ENCODE measurements at regions not wholly inside any gene's neighbourhood (a gene's known extent, or its start where the extent isn't known, plus 50 kb on each side); places are given as distances from the start of the nearest gene placed in this dataset.
A peak's percentile ranks its signal among the peaks of the same experiment; 100 is the strongest.
"Not testable (repeated sequence)": the region's sequence is repeated elsewhere in the genome, so short reads cannot be mapped to it uniquely, and the experiment has no call there.

DNA sequence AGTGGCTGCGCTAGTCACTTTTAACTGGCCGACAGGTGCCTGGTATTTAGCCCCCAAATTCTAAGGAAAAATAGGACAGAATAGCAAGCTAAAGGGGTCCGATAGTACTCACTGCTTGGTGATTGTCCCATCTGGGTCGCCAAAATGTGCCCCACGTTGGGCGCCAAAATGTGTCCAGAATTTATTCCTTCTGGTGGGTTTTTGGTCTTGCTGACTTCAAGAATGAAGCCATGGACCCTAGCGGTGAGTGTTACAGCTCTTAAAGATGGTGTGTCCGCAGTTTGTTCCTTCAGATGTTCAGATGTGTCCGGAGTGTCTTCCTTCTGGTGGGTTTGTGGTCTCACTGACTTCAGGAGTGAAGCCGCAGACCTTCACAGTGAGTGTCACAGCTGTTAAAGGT lies 144.8 kb upstream of the XIRP2 start:
- not testable (repeated sequence) for DNase-seq (ENCODE audit: low spot score)

DNA sequence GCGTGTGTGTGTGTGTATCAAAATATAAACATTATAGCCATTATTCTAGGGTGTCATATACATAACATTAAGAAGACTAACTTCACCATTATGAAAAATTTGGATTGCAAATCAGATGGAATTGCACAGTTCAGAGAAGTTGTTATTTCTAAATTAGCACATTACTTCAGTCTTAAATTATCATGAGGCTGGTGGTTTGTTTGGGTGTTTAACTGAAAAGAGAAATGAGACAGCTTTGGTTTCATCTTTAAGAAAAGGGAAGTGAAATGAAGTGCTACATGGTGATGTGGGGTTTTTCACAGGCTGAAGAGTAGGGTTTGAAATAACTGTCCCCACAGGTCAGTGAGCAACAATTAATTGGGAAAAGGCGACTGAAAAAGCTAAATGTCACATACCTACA lies 161.2 kb upstream of the XIRP2 start:
- DNase-seq (ENCODE audit: low spot score) = no peak

DNA sequence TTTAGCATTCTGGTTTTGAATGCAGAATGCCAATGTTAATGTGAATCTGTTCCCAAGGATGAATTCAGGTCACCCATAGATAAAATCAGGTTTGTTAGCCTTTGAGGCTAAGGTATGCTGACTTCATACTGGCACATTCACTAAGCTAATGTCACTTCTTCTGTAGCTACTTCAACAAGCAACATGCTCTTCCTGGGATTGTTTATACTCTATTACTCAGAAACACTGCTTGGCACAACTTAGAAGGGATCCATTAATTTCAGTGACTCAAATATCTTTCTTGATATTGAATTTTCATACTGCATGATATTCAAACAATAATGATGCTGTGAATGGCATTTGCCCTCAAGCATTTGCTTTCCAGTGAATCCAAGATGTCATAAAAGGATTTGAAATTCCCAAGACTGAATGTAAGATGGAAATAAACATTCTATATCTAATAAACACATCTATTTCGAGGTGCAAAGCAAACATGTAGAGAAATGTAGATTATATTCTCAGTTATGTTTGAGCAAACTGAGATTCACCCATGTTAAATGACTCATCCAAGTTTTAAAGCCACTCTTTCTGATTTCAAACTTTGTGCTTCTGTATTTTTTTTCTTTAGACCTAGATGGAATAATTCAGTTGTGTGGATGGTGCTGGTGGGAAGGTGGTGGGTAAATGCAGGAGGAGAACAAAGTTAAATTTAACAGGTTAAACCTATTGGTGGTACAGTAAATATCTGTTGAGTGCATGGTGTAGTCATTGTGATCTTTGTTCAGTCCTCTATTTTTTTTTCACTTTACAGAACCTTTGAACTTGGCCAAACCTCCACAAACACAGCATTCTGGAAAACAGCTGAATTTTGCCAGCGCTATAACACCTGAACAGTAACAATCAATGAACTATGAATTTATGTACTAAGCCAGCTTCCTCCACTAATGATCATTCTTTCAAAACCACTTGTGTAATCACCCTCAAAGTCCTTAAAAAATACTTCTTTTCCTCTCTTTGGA lies 162.1 kb upstream of the XIRP2 start:
- DNase-seq (ENCODE audit: low spot score) = no peak

- DNase-seq (ENCODE audit: low spot score) = no peak
Observed at GRCh38 chr2:166716968-166717367, 171.3 kb upstream of the XIRP2 start.

- DNase-seq (ENCODE audit: low spot score) = peak; percentile 25
Observed at GRCh38 chr2:166700079-166700478, 188.2 kb upstream of the XIRP2 start.

GRCh38 chr2:166695154-166695553 lies 193.1 kb upstream of the XIRP2 start:
- DNase-seq (ENCODE audit: low spot score) = no peak

GRCh38 chr2:166686057-166686456 lies 192.0 kb upstream of the SCN7A start:
- not testable (repeated sequence) for DNase-seq (ENCODE audit: low spot score)

GRCh38 chr2:166677996-166678395 lies 183.9 kb upstream of the SCN7A start:
- no peak for DNase-seq (ENCODE audit: low spot score)

DNA sequence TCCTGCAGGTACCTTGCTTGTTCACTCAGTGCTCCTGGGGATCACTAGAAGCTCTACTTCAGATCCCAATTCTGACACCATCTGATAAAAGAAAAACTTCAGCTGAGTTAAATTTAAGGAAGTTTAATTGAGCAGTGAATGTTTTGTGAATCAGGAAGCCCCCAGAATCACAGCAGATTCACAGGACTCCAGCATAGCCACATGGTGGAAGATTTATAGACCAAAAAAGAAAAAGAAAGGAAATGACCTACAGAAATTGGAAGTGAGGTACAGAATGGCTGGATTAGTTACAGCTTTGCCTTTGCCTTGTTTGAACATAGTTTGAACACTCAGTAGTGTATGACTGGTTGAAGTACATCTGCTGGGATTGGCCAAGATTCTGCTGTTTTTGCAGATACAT lies 182.7 kb upstream of the SCN7A start:
- DNase-seq (ENCODE audit: low spot score) = no peak

- DNase-seq (ENCODE audit: low spot score) = peak; percentile 20
Observed at GRCh38 chr2:166675553-166675952, 181.5 kb upstream of the SCN7A start.

DNA sequence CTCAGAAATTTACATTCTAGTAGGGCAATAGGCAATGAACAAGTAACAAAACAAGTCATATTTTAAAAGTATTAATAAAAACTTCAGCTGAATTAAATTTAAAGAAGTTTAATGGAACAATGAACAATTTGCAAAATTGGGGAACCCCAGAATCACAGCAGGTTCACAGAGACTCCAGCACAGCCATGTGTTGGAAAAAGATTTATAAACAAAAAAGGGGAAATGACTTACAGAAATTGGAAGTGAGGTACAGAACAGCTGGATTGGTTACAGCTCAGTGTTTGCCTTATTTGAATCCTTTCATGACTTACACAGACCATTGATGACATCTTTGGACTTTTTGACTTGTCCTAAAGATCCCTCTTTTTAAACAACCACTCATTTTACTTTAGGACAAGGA lies 179.9 kb upstream of the SCN7A start:
- no peak for DNase-seq (ENCODE audit: low spot score)

DNA sequence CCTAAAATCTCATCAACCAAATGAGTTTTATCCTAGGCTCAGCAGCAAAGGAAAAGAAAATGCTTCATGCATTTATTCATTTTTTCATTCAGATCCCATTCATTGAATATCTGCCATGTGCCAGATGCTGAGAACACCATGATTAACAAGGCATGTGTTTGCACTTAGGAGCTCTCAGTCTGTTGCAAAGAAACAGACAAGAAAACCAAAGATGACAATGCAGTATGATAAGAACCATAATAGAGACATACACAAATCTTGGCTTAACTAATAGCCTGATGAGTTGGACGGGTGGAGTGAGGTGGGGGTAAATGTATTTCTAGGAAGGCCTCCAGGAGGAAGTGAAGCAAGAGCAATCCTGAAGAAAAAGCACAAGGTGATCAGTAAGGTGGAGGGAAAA lies 177.8 kb upstream of the SCN7A start:
- no peak for DNase-seq (ENCODE audit: low spot score)

- DNase-seq (ENCODE audit: low spot score) = no peak
Observed at GRCh38 chr2:166671235-166671634, 177.2 kb upstream of the SCN7A start.

- peak; percentile 65 for DNase-seq (ENCODE audit: low spot score)
Observed at GRCh38 chr2:166665991-166666940, 172.2 kb upstream of the SCN7A start.

- DNase-seq (ENCODE audit: low spot score) = no peak
Observed at GRCh38 chr2:166661824-166662223, 167.8 kb upstream of the SCN7A start.

DNA sequence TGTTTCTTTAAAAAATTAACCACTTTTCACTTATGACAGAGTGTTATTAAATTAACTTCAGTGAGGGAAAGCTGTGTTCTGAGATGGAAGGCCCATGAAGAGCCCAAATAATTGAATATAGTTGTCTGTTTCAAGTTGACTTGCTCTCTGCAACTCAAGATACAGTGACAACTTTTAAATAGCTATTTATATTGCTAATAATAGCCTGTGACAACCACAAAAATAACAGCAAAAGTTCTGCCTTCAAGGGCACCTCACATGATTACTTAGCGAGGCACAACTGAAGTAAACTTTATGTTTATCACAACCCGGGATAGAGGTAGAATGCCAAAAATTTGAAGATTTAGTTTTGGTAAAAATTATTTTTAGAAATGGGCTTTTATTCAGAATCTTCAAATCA lies 167.3 kb upstream of the SCN7A start:
- no peak for DNase-seq (ENCODE audit: low spot score)

DNA sequence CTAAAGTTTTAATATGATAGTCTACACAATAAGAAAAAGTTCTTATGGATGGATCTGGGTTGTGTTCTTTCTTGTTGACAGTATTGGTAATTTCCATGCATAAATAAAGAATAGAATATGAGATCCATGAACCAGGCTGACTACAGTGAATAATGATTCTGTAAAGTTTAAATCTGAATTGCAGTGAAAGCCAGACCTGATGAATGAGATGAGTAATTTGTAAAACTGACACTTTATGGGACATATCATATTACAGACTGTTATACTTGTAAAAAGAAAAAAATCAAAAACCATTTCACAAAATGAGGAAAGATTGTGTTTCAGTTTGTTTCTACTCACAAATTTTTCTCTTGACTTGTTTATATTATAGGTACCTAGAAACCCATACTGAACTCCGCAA lies 164.9 kb upstream of the SCN7A start:
- no peak for DNase-seq (ENCODE audit: low spot score)

GRCh38 chr2:166653185-166653813 lies 159.2 kb upstream of the SCN7A start:
- DNase-seq (ENCODE audit: low spot score) = no peak

- no peak for DNase-seq (ENCODE audit: low spot score)
Observed at GRCh38 chr2:166651991-166652390, 157.9 kb upstream of the SCN7A start.

DNA sequence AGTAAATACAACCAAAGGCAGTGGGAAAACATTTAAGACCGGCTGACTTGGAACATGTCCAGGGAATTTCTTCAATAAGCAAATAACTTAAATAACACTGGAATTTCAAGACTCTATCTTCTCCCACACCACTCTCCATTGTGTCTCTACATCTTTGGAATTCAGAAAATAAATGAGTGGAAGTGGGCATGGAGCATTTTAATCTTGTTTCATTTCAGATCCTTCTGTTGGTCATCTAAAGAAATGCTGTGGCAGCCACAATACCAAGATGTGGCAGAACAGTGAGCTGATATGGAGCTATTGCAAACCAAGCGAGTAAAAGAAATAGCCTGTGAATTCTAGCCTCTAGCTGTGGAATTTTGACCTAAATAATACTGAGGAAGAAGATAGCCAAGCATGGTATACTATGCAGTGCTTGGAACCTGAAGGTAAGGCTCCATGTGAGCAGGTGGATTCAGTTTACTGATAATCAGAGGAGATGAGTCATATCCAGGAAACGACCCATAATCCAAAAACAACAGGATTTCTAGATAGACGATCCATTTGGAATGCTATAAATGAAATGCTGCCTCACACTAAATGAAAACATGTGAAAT lies 157.1 kb upstream of the SCN7A start:
- peak; percentile 29 for DNase-seq (ENCODE audit: low spot score)

- DNase-seq (ENCODE audit: low spot score) = no peak
Observed at GRCh38 chr2:166647935-166648334, 153.9 kb upstream of the SCN7A start.

Data from umbilical cord (tissue), 1 donor.